PC-3 (cell line): ENCODE measurements at regions not wholly inside any gene's neighbourhood (a gene's known extent, or its start where the extent isn't known, plus 50 kb on each side); places are given as distances from the start of the nearest gene placed in this dataset.

Source experiments
- ATAC-seq: fragments of 200-7000 bp; cut with Tn5 transposase; 2 replicates; pipeline ENCODE4 v1.9.1; 2020; ENCODE audit warnings: mild to moderate bottlenecking, moderate library complexity
- BruUV-seq: library from RNA; stranded (reverse); fragments of 400-500 nt; replicated peaks from 2 replicates; lab custom pipeline; 2021; lab: Mats Ljungman, UMichigan
- CTCF ChIA-PET: fragments of 300-600 bp; sonication (Branson Sonifier 250); formaldehyde crosslinking; loops from one replicate; lab custom pipeline; 2022; ENCODE audit warnings: antibody characterized with exemption; lab: Charles Lee
- POLR2A ChIA-PET: fragments of 300-600 bp; sonication (Branson Sonifier 250); formaldehyde crosslinking; loops from one replicate; lab custom pipeline; 2022; ENCODE audit warnings: antibody characterized with exemption; ENCODE audit not compliant: unreplicated experiment; lab: Charles Lee
- DNase-seq: peaks from one replicate; pipeline ENCODE4 v3.0.0-alpha.2; 2015
- H2AFZ ChIP-seq: fragments of 300-600 bp; sonication (generic); 2 replicates; pipeline ENCODE4 v1.6.0; 2016; ENCODE audit warnings: antibody characterized with exemption, low read length
- H3F3A ChIP-seq: fragments of 300-600 bp; sonication (generic); one replicate; pipeline ENCODE4 v1.6.0; 2017; ENCODE audit warnings: antibody characterized with exemption, low read length, control low read depth, mild to moderate bottlenecking; ENCODE audit not compliant: unreplicated experiment
- H3K27ac ChIP-seq: fragments of 300-600 bp; sonication (generic); 2 replicates; pipeline ENCODE4 v1.5.1; 2016; ENCODE audit warnings: mild to moderate bottlenecking, low read length
- H3K27me3 ChIP-seq: fragments of 300-600 bp; sonication (generic); 2 replicates; pipeline ENCODE4 v1.6.1; 2016; ENCODE audit warnings: low read length, mixed read lengths
- H3K36me3 ChIP-seq: fragments of 300-600 bp; sonication (generic); 2 replicates; pipeline ENCODE4 v1.6.1; 2016; ENCODE audit warnings: low read depth, mixed run types, low read length, mixed read lengths
- H3K4me1 ChIP-seq: fragments of 300-600 bp; sonication (generic); 2 replicates; pipeline ENCODE4 v1.5.1; 2016; ENCODE audit warnings: low read length; ENCODE audit not compliant: insufficient read depth
- H3K4me2 ChIP-seq: fragments of 300-600 bp; sonication (generic); 2 replicates; pipeline ENCODE4 v1.6.0; 2016; ENCODE audit warnings: low read length
- H3K4me3 ChIP-seq: fragments of 300-600 bp; sonication (generic); 2 replicates; pipeline ENCODE4 v1.5.1; 2016; ENCODE audit warnings: mild to moderate bottlenecking, low read length, mixed read lengths
- H3K79me2 ChIP-seq: fragments of 300-600 bp; sonication (generic); 2 replicates; pipeline ENCODE4 v1.6.1; 2017; ENCODE audit warnings: low read length, mixed read lengths
- H3K9ac ChIP-seq: fragments of 300-600 bp; sonication (generic); 2 replicates; pipeline ENCODE4 v1.6.0; 2016; ENCODE audit warnings: mild to moderate bottlenecking, low read length
- H3K9me2 ChIP-seq: fragments of 300-600 bp; sonication (generic); replicated peaks from 2 replicates; pipeline ENCODE4 v1.6.1; 2016; ENCODE audit warnings: mixed run types, low read length, mixed read lengths
- H3K9me3 ChIP-seq: fragments of 300-600 bp; sonication (generic); 2 replicates; pipeline ENCODE4 v1.6.1; 2016; ENCODE audit warnings: low read length, mixed read lengths
- H4K20me1 ChIP-seq: fragments of 300-600 bp; sonication (generic); 2 replicates; pipeline ENCODE4 v1.6.1; 2016; ENCODE audit warnings: low read length, mixed read lengths
- EZH2 ChIP-seq: fragments of 300-600 bp; sonication (generic); IDR thresholded peaks from one replicate; pipeline ENCODE4 v1.6.1; 2017; ENCODE audit warnings: antibody characterized with exemption, mild to moderate bottlenecking, low read length; ENCODE audit not compliant: unreplicated experiment
- EZH2phosphoT487 ChIP-seq: fragments of 300-600 bp; sonication (generic); IDR thresholded peaks from 2 replicates; pipeline ENCODE4 v1.6.1; 2018; ENCODE audit warnings: mild to moderate bottlenecking, antibody characterized with exemption, low read length, borderline replicate concordance
- intact Hi-C: fragments of 100-400 bp; cut with micrococcal nuclease; formaldehyde crosslinking; loops from 2 replicates; pipeline ENCODE4 v1.9.0; 2023
- TF ChIP-seq, protein P1 (sequence below): fragments of 300-600 bp; sonication (generic); conservative IDR thresholded peaks from 2 replicates; pipeline ENCODE4 v1.5.1; 2017; ENCODE audit warnings: antibody characterized with exemption, low read depth, mild to moderate bottlenecking, low read length

DNA sequence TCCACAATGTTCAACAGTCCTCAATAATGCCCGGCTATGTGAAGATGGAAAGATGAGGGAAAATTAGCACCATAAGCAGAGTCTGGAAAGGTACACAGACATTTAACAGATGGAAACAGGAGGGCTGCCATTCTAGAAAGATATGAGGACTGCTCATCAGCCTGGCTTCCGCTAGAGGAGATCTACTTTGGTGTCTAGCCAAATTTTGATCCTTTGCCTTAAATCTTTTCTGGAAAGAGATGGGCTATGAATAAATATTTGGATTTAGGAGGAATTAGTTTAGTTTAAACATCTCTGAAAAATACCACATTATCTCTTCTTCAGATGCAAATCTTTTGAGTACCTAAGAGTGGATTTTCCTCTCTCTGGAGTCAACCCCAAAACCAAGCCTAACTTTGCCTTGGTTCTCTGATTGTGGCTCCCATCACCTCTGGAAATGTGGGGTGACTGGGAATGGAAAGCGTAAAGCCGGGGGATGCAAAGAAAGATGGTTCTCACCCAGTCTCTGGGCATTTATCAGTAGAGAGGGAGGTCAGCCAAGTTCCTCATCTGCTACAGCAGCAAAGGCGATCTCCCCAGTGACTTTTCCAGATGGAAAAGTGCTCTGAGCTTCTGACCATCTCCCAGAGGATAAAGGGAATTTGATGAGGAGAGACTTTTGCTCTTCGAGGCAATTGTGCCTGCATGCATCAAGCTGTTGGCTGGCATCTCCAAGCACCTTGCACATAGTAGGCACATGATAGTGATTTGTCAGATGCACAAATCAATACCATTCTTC is 410.6 kb downstream of the ZNF521 start:
- TF ChIP-seq EZH2, result no peak
- TF ChIP-seq EZH2phosphoT487, result no peak
- TF ChIP-seq, protein P1, sequence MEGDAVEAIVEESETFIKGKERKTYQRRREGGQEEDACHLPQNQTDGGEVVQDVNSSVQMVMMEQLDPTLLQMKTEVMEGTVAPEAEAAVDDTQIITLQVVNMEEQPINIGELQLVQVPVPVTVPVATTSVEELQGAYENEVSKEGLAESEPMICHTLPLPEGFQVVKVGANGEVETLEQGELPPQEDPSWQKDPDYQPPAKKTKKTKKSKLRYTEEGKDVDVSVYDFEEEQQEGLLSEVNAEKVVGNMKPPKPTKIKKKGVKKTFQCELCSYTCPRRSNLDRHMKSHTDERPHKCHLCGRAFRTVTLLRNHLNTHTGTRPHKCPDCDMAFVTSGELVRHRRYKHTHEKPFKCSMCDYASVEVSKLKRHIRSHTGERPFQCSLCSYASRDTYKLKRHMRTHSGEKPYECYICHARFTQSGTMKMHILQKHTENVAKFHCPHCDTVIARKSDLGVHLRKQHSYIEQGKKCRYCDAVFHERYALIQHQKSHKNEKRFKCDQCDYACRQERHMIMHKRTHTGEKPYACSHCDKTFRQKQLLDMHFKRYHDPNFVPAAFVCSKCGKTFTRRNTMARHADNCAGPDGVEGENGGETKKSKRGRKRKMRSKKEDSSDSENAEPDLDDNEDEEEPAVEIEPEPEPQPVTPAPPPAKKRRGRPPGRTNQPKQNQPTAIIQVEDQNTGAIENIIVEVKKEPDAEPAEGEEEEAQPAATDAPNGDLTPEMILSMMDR, result no peak
- intact Hi-C loops, result no loop called here
- ATAC-seq, result no peak
- DNase-seq, result no peak
- Histone ChIP-seq H3K4me3 (no peak overlapping the region), H3K27me3 (peaks cover 20% of the 10 kb centered on the region), H3K79me2 (no peaks in the 10 kb centered on the region), H3K9ac (no peak overlapping the region), H2AFZ (no peak overlapping the region), H3K9me2 (no peaks in the 10 kb centered on the region), H3F3A (no peaks in the 10 kb centered on the region), H4K20me1 (no peaks in the 10 kb centered on the region), H3K4me1 (no peaks in the 10 kb centered on the region), H3K4me2 (no peak overlapping the region), H3K9me3 (no peaks in the 10 kb centered on the region), H3K27ac (no peak overlapping the region), H3K36me3 (no peaks in the 10 kb centered on the region)
- ChIA-PET CTCF (no interaction called here), POLR2A (no interaction called here)
- BruUV-seq, result no TSS peak

DNA sequence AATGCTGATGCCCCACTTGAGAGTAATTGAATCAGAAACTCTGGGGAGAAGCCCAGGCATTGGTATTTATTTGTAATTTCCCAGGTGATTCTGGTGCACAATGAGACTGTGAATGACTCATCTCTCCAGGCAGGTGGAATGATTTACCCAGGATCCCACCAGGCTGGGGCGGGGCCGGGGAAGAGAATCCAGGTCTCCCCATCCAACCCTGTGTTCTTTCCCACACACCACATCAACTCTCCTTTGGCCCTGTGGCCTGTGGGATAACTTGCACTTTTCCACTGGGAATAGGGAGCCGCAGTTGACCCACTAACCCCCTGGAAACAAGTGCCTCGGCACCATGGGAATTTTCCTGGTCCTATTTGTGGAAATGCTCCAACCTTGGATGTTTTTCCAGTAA is 409.8 kb downstream of the ZNF521 start:
- Histone ChIP-seq H3K4me2 (no peak overlapping the region), H3K36me3 (no peaks in the 10 kb centered on the region), H3F3A (no peaks in the 10 kb centered on the region), H3K4me1 (no peaks in the 10 kb centered on the region), H3K27ac (no peak overlapping the region), H3K79me2 (no peaks in the 10 kb centered on the region), H2AFZ (no peak overlapping the region), H4K20me1 (no peaks in the 10 kb centered on the region), H3K9ac (no peak overlapping the region), H3K27me3 (peaks cover 16% of the 10 kb centered on the region), H3K4me3 (no peak overlapping the region), H3K9me3 (no peaks in the 10 kb centered on the region), H3K9me2 (no peaks in the 10 kb centered on the region)
- intact Hi-C loops, result no loop called here
- ChIA-PET CTCF (no interaction called here), POLR2A (no interaction called here)
- TF ChIP-seq, protein P1, result no peak
- TF ChIP-seq EZH2 (no peak), EZH2phosphoT487 (no peak)
- BruUV-seq, result no TSS peak
- ATAC-seq (no peak), DNase-seq (peak; percentile 12)
